ENCODE measurements at regions not wholly inside any gene's neighbourhood (a gene's known extent, or its start where the extent isn't known, plus 50 kb on each side); places are given as distances from the start of the nearest gene placed in this dataset.

GRCh38 chr5:87115839-87116364, 151.8 kb upstream of the RASA1 start:
- Histone ChIP-seq H4K20me1 (replicated peaks; ENCODE audit: insufficient read depth) (no peaks in the 10 kb centered on the region), H3K79me2 (replicated peaks; ENCODE audit: insufficient read depth) (no peaks in the 10 kb centered on the region), H3K4me3 (no peak overlapping the region), H3K4me2 (no peak overlapping the region), H2AFZ (no peak overlapping the region), H3K4me1 (ENCODE audit: insufficient read depth) (no peaks in the 10 kb centered on the region; the same call in 1 of the 2 replicates), H3F3A (replicated peaks; ENCODE audit: low read depth) (no peaks in the 10 kb centered on the region), H3K27me3 (ENCODE audit: insufficient read depth) (no peaks in the 10 kb centered on the region), H3K27ac (ENCODE audit: low read depth) (no peak overlapping the region), H3K36me3 (ENCODE audit: insufficient read depth) (no peaks in the 10 kb centered on the region), H3K9me2 (ENCODE audit: insufficient read depth) (no peaks in the 10 kb centered on the region; the same call in 1 of the 2 replicates)
- no peak overlapping the region for H3K4me3 Mint-ChIP-seq
- TF ChIP-seq EZH2phosphoT487 (IDR thresholded peaks at IDR 0.05; ENCODE audit: unreplicated experiment) (no peak), CREB1 (CRISPR knock-in tag; IDR thresholded peaks at IDR 0.05; ENCODE audit: low read depth) (no peak), EZH2 (IDR thresholded peaks at IDR 0.05; ENCODE audit: low read depth, unreplicated experiment) (no peak), ZNF331 (CRISPR knock-in tag; IDR thresholded peaks at IDR 0.05; ENCODE audit: low read depth) (no peak), NANOG (IDR thresholded peaks at IDR 0.05; ENCODE audit: borderline replicate concordance) (no peak), JUNB (IDR thresholded peaks at IDR 0.05; ENCODE audit: unreplicated experiment) (no peak), STAT1 (IDR thresholded peaks at IDR 0.05; ENCODE audit: unreplicated experiment) (no peak), POLR2AphosphoS5 (IDR thresholded peaks at IDR 0.05; ENCODE audit: low read depth) (no peak), ZNF114 (CRISPR knock-in tag; IDR thresholded peaks at IDR 0.05) (no peak)
- TF ChIP-seq, protein P1, sequence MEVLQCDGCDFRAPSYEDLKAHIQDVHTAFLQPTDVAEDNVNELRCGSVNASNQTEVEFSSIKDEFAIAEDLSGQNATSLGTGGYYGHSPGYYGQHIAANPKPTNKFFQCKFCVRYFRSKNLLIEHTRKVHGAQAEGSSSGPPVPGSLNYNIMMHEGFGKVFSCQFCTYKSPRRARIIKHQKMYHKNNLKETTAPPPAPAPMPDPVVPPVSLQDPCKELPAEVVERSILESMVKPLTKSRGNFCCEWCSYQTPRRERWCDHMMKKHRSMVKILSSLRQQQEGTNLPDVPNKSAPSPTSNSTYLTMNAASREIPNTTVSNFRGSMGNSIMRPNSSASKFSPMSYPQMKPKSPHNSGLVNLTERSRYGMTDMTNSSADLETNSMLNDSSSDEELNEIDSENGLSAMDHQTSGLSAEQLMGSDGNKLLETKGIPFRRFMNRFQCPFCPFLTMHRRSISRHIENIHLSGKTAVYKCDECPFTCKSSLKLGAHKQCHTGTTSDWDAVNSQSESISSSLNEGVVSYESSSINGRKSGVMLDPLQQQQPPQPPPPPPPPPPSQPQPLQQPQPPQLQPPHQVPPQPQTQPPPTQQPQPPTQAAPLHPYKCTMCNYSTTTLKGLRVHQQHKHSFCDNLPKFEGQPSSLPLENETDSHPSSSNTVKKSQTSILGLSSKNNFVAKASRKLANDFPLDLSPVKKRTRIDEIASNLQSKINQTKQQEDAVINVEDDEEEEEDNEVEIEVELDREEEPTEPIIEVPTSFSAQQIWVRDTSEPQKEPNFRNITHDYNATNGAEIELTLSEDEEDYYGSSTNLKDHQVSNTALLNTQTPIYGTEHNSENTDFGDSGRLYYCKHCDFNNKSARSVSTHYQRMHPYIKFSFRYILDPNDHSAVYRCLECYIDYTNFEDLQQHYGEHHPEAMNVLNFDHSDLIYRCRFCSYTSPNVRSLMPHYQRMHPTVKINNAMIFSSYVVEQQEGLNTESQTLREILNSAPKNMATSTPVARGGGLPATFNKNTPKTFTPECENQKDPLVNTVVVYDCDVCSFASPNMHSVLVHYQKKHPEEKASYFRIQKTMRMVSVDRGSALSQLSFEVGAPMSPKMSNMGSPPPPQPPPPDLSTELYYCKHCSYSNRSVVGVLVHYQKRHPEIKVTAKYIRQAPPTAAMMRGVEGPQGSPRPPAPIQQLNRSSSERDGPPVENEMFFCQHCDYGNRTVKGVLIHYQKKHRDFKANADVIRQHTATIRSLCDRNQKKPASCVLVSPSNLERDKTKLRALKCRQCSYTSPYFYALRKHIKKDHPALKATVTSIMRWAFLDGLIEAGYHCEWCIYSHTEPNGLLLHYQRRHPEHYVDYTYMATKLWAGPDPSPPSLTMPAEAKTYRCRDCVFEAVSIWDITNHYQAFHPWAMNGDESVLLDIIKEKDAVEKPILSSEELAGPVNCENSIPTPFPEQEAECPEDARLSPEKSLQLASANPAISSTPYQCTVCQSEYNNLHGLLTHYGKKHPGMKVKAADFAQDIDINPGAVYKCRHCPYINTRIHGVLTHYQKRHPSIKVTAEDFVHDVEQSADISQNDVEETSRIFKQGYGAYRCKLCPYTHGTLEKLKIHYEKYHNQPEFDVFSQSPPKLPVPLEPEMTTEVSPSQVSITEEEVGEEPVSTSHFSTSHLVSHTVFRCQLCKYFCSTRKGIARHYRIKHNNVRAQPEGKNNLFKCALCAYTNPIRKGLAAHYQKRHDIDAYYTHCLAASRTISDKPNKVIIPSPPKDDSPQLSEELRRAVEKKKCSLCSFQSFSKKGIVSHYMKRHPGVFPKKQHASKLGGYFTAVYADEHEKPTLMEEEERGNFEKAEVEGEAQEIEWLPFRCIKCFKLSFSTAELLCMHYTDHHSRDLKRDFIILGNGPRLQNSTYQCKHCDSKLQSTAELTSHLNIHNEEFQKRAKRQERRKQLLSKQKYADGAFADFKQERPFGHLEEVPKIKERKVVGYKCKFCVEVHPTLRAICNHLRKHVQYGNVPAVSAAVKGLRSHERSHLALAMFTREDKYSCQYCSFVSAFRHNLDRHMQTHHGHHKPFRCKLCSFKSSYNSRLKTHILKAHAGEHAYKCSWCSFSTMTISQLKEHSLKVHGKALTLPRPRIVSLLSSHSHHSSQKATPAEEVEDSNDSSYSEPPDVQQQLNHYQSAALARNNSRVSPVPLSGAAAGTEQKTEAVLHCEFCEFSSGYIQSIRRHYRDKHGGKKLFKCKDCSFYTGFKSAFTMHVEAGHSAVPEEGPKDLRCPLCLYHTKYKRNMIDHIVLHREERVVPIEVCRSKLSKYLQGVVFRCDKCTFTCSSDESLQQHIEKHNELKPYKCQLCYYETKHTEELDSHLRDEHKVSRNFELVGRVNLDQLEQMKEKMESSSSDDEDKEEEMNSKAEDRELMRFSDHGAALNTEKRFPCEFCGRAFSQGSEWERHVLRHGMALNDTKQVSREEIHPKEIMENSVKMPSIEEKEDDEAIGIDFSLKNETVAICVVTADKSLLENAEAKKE (CRISPR knock-in tag; IDR thresholded peaks at IDR 0.05): no peak
- TF ChIP-seq, protein P2, sequence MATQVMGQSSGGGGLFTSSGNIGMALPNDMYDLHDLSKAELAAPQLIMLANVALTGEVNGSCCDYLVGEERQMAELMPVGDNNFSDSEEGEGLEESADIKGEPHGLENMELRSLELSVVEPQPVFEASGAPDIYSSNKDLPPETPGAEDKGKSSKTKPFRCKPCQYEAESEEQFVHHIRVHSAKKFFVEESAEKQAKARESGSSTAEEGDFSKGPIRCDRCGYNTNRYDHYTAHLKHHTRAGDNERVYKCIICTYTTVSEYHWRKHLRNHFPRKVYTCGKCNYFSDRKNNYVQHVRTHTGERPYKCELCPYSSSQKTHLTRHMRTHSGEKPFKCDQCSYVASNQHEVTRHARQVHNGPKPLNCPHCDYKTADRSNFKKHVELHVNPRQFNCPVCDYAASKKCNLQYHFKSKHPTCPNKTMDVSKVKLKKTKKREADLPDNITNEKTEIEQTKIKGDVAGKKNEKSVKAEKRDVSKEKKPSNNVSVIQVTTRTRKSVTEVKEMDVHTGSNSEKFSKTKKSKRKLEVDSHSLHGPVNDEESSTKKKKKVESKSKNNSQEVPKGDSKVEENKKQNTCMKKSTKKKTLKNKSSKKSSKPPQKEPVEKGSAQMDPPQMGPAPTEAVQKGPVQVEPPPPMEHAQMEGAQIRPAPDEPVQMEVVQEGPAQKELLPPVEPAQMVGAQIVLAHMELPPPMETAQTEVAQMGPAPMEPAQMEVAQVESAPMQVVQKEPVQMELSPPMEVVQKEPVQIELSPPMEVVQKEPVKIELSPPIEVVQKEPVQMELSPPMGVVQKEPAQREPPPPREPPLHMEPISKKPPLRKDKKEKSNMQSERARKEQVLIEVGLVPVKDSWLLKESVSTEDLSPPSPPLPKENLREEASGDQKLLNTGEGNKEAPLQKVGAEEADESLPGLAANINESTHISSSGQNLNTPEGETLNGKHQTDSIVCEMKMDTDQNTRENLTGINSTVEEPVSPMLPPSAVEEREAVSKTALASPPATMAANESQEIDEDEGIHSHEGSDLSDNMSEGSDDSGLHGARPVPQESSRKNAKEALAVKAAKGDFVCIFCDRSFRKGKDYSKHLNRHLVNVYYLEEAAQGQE (IDR thresholded peaks at IDR 0.05; ENCODE audit: unreplicated experiment): no peak
- TF ChIP-seq, protein P3, sequence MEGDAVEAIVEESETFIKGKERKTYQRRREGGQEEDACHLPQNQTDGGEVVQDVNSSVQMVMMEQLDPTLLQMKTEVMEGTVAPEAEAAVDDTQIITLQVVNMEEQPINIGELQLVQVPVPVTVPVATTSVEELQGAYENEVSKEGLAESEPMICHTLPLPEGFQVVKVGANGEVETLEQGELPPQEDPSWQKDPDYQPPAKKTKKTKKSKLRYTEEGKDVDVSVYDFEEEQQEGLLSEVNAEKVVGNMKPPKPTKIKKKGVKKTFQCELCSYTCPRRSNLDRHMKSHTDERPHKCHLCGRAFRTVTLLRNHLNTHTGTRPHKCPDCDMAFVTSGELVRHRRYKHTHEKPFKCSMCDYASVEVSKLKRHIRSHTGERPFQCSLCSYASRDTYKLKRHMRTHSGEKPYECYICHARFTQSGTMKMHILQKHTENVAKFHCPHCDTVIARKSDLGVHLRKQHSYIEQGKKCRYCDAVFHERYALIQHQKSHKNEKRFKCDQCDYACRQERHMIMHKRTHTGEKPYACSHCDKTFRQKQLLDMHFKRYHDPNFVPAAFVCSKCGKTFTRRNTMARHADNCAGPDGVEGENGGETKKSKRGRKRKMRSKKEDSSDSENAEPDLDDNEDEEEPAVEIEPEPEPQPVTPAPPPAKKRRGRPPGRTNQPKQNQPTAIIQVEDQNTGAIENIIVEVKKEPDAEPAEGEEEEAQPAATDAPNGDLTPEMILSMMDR (conservative IDR thresholded peaks at IDR 0.05; ENCODE audit: low read depth in 2 of 2): no peak
- TF ChIP-seq, protein P4, sequence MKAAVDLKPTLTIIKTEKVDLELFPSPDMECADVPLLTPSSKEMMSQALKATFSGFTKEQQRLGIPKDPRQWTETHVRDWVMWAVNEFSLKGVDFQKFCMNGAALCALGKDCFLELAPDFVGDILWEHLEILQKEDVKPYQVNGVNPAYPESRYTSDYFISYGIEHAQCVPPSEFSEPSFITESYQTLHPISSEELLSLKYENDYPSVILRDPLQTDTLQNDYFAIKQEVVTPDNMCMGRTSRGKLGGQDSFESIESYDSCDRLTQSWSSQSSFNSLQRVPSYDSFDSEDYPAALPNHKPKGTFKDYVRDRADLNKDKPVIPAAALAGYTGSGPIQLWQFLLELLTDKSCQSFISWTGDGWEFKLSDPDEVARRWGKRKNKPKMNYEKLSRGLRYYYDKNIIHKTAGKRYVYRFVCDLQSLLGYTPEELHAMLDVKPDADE (IDR thresholded peaks at IDR 0.05): no peak
- ATAC-seq: no peak
- H3K36me3 Mint-ChIP-seq (ENCODE audit: low read depth): no peaks in the 10 kb centered on the region
- no peak for DNase-seq (ENCODE audit: low spot score)
- H3K9me3 Mint-ChIP-seq: no peaks in the 10 kb centered on the region
- no peaks in the 10 kb centered on the region for H3K4me1 Mint-ChIP-seq
- no peak overlapping the region for H3K27ac Mint-ChIP-seq
- H3K27me3 Mint-ChIP-seq (ENCODE audit: insufficient read depth, low read depth, poor library complexity): peaks cover 1% of the 10 kb centered on the region

Measured in GM23338 (cell line).